HG03342 (cell line): ENCODE measurements at regions not wholly inside any gene's neighbourhood (a gene's known extent, or its start where the extent isn't known, plus 50 kb on each side); places are given as distances from the start of the nearest gene placed in this dataset.

ENCODE experiments used
- ATAC-seq: cut with Tn5 transposase; IDR thresholded peaks from one replicate; pipeline ENCODE4 v1.9.1; 2021; ENCODE audit warnings: mild to moderate bottlenecking, moderate library complexity; ENCODE audit not compliant: unreplicated experiment

DNA sequence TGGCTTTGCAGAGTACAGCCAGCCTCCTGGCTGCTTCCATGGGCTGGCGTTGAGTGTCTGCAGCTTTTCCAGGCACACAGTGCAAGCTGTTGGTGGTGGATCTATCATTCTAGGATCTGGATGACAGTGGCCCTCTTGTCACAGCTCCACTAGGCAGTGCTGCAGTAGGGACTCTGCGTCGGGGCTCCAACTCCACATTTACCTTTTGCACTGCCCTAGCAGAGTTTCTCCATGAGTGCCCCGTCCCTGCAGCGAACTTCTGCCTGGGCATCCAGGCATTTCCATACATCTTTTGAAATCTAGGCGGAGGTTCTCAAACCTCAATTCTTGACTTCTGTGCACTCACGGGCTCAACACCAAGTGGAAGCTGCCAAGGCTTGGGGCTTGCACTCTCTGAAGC, 1697.3 kb upstream of the MIR17HG start:
- no peak for ATAC-seq

- ATAC-seq: no peak
Observed at GRCh38 chr13:89660752-89661151, 1686.7 kb upstream of the MIR17HG start.

DNA sequence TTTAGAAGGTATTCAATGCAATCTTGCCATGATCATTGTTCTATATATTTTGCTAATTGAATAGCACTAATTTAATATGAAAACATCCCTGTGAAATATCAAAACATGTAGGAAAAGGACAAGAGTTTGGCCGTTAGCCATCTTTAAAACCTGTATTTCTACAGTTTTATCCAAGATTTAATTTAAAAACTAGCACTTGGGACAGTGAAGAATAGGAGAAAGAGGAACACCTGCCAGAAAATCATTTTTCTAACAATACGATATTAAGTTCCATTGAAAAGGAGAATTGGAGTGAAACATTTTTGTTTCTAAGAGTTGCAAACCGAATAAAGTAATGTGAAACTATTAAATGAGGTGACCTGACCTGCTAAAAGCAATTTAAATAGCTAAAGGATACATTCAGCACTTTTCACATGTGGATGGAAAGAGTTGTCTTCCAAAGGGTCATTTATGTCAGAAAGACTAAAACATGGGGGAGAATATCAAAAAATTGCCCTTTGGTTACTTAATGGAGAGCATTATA, 1673.6 kb upstream of the MIR17HG start:
- ATAC-seq: no peak

DNA sequence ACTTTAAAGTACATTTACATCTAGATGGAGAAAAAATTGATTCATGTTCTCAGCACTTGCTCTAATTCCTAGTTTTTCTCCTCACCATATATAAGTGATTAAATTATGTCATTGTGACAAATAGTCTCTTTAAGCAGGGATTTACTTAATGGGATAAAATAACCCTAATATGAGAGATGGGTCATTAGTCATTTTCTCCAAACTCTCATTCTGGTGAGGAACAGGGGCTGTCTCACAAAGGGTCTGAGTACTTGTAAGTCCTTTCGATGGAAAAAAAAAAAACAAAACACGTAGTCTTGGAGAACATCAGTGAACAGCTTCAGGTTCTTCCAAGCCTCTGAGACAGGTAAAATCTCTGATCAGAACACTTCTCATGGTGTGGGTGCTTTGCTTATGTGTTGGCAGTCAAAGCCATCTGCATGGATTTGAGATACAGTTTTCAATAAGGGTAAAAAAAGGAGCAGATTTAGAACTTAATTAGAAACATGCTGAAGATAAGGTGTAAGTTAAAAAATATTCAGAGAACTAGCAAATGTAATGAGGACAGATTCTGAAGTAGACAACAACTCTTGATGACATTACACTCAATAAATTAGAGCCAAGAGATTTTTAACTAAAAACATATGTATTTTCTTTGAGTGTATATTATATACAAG, 1668.9 kb upstream of the MIR17HG start:
- ATAC-seq: no peak

- no peak for ATAC-seq
Observed at GRCh38 chr13:89684896-89685295, 1662.6 kb upstream of the MIR17HG start.

GRCh38 chr13:89686171-89686570, 1661.3 kb upstream of the MIR17HG start:
- ATAC-seq: no peak

DNA sequence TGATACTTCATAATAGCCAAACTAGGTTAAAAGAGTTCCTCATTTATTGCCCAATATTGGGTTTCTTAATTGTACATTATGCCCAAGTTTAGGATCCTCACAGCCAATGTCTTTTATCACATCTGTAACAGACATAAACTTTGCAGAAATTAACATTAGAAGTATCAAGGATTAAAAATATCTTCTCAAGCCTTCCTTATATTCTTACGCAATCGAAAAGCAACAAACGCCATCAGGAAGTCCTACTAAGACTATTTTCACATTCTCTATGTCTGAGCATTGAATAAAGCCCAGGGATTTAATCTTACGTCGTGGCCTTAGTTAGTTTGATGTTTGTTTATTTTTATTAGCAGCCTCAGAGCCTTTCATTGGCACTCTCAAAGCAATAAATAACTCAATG, 1660.4 kb upstream of the MIR17HG start:
- no peak for ATAC-seq

DNA sequence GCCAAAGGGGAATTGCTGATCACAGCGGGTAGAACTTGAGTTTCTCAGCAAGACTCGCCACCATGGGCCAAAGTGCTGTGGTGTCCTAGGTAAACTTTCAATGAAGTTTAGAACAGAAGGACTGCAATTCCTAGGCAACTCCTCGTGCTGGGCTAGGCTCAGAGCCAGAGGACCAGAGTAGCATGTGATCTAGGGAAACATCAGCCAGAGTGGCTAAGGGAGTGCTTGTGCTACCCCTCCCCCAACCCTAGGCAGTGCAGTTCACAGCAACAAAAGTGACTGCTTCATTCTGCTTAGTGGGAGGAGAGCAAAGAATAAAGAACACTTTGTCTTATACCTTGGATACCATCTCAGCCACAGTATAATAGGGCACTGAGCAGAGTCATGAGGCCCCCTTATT, 1658.6 kb upstream of the MIR17HG start:
- ATAC-seq: no peak

DNA sequence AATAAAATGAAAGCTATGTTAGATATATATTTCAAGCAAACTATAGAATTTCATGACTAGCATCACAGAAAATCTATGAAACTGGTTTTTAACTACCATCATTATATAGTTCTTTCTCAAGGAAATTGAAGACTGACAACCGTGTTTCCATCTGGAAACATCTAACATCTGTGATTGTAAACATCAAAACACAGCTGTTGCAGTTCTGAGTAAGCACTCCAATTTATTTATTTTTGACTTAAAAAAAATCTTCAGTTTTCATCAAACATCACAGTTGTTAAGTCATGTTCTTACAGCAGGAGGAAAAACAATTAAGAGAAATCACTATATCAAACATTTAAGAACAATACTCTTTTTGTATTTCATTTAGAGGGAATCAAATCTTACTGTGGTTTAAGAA, 1653.0 kb upstream of the MIR17HG start:
- ATAC-seq: no peak

DNA sequence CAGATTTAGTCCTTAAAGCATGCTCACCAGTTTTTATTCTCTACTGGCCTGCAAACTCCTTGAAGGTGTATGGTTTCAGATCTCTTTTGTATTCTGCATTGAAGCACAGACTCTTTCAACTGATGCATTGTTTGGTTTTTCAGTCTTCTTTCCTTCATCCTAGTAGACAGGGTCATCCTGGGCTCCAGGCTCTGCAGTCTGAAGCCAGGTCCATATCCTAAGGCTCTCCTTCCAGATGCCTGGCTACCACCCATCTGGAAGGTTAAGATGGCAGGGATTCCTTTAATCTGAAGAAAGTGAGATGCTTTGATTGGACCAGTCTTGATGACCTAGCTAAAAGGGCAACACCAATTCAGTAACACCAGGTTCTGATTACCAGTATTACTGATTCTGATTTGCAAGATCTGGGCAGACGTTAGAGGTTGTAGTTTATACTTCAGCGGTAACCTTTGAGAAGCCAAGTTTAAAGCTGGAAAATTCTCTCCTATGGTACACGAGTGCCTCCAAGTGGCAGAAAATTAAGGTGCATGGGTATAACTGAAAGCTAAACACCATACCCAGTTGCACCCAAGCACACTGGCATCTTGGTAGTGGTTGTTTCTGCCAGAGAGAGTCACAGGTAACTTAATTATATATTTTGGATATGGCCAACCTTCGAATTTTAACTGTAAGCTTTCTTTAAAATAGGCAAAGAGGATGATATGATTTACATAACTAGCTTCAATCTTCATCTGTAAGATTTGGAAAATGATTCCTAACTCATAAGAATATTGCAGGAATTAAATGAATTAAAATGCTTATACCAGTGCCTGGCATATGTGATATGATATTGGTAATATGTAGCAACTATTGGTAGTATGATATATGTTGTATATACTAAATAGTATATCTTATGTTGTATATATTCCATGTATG, 1651.9 kb upstream of the MIR17HG start:
- no peak for ATAC-seq

- ATAC-seq: no peak
Observed at GRCh38 chr13:89701913-89702312, 1645.6 kb upstream of the MIR17HG start.

DNA sequence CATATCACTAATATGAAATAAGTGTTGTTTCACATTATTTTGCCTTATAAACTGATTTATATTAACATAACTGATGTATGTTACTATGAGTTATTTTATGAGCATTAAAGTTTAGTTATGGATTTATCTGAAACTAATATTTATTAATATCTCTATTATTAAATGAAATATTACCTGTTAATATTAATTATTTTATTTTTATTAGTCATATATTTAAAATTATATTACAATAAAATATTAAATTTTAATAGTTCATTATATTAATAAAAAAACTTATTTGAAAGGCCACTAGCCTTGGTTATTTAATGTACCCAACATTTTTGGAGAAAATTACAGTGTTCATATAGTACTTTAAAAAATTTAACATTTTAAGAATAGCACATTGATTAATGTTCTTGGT, 1643.4 kb upstream of the MIR17HG start:
- ATAC-seq: no peak

GRCh38 chr13:89708013-89708412, 1639.5 kb upstream of the MIR17HG start:
- no peak for ATAC-seq

- no peak for ATAC-seq
Observed at GRCh38 chr13:89721216-89721615, 1626.3 kb upstream of the MIR17HG start.

- no peak for ATAC-seq
Observed at GRCh38 chr13:89726690-89727435, 1620.6 kb upstream of the MIR17HG start.

GRCh38 chr13:89733829-89734228, 1613.7 kb upstream of the MIR17HG start:
- no peak for ATAC-seq

GRCh38 chr13:89737051-89737450, 1610.4 kb upstream of the MIR17HG start:
- no peak for ATAC-seq

DNA sequence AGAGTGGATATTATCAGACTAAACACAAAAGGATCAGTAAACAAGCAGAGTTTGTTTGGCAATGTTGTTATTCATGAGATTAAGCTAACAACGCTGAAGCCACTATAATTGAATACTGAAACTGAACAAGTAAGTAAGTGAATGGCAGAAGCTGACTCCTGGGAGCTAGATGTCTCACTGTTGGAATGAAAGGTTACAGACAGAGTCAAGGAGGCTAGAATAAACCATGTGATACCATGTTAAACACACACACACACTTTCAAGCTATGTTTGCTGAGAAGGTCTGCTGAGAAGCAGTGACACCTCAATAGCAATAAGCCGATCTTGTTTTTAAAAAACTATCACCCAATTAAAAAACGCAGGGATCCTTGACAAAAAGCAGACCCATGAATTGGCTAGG, 1609.4 kb upstream of the MIR17HG start:
- no peak for ATAC-seq

- ATAC-seq: no peak
Observed at GRCh38 chr13:89740994-89741685, 1606.3 kb upstream of the MIR17HG start.

DNA sequence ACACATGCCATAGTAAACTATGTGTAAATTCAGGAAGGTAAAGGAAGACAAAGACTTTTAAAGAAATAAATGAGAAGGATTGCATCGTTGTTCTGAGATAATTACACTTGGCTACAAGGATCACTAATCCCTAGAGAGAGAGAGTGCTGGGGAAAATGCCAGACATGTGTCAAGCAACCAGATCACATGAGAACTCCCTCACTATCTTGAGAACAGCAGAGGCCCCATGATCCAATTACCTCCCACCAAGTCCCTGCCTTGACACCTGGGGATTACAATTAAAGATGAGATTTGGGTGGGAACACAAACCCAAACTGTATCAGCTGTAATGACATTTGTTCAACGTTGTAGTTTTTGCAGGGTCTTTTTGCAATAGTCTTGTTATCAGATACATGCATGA, 1600.9 kb upstream of the MIR17HG start:
- ATAC-seq: no peak

- ATAC-seq: no peak
Observed at GRCh38 chr13:89748716-89749115, 1598.8 kb upstream of the MIR17HG start.
